ENCODE measurements at regions not wholly inside any gene's neighbourhood (a gene's known extent, or its start where the extent isn't known, plus 50 kb on each side); places are given as distances from the start of the nearest gene placed in this dataset.

- ChIA-PET CTCF (interaction anchor here (0.8 to 11.7 kb wide), 9 partner anchors 8 to 123 kb away, joined by 3 to 122 read pairs (median 8); no protein-coding TSS in a partner anchor), POLR2A (no interaction called here)
- H3K27me3 ChIP-seq (ENCODE audit: insufficient read depth) = no peaks in the 10 kb centered on the region
- H3K9me2 ChIP-seq = no peaks in the 10 kb centered on the region
- no peaks in the 10 kb centered on the region for H4K20me1 ChIP-seq (ENCODE audit: insufficient read depth)
- no peak overlapping the region for H2AFZ ChIP-seq (ENCODE audit: low read depth)
- no peaks in the 10 kb centered on the region for H3F3A ChIP-seq (replicated peaks; ENCODE audit: insufficient read depth)
- 0 out of 4 replicates have a peak overlapping the region, but pooled peaks of 1 of the 2 experiments have one; percentile 12 for H3K27ac ChIP-seq (ENCODE audit: low read depth in 2 of 2, low read length in 1 of 2)
- whole genome bisulfite sequencing (ENCODE audit: low lambda C conversion rate) = 80% methylated on average over 4 of the region's 6 CpGs
- H3K4me3 ChIP-seq (ENCODE audit: low read depth in 2 of 2, low read length in 1 of 2) = no peak overlapping the region
- H3K9ac ChIP-seq = no peak overlapping the region
- DNase-seq = no peak
- no peak overlapping the region for H3K4me2 ChIP-seq
- no peaks in the 10 kb centered on the region for H3K9me3 ChIP-seq
- peaks cover 21 to 39% of the 10 kb centered on the region in 2 experiments; a peak in 3 of 4 replicates for H3K4me1 ChIP-seq (ENCODE audit: control insufficient read depth in 1 of 2, insufficient read depth in 2 of 2, low read depth in 1 of 2, low read length in 1 of 2)
- TF ChIP-seq, protein P1, sequence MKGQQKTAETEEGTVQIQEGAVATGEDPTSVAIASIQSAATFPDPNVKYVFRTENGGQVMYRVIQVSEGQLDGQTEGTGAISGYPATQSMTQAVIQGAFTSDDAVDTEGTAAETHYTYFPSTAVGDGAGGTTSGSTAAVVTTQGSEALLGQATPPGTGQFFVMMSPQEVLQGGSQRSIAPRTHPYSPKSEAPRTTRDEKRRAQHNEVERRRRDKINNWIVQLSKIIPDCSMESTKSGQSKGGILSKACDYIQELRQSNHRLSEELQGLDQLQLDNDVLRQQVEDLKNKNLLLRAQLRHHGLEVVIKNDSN (IDR thresholded peaks at IDR 0.05; ENCODE audit: borderline replicate concordance, low read depth) = no peak
- TF ChIP-seq MXI1 (IDR thresholded peaks at IDR 0.05; ENCODE audit: low read depth, low read length) (no peak), RXRA (IDR thresholded peaks at IDR 0.05; ENCODE audit: borderline replicate concordance, low read depth) (no peak)
- no peaks in the 10 kb centered on the region for H3K36me3 ChIP-seq (replicated peaks in 1 of 2; ENCODE audit: control insufficient read depth in 1 of 2, insufficient read depth in 2 of 2, low read length in 1 of 2)
- H3K79me2 ChIP-seq (ENCODE audit: insufficient read depth) = peaks cover 9% of the 10 kb centered on the region; the same call in 1 of the 2 replicates
These were observed 125.5 kb upstream of the CIBAR2 start for GRCh38 chr16:85237817-85238216.

- WGBS (ENCODE audit: low lambda C conversion rate) = 57% methylated on average over 9 of the region's 17 CpGs
- POLR2A ChIA-PET = no interaction called here
- peaks cover 21 to 39% of the 10 kb centered on the region in 2 experiments; a peak in 3 of 4 replicates for H3K4me1 ChIP-seq (ENCODE audit: control insufficient read depth in 1 of 2, insufficient read depth in 2 of 2, low read depth in 1 of 2, low read length in 1 of 2)
- DNase-seq = peak; percentile 72
- no peaks in the 10 kb centered on the region for H3K36me3 ChIP-seq (replicated peaks in 1 of 2; ENCODE audit: control insufficient read depth in 1 of 2, insufficient read depth in 2 of 2, low read length in 1 of 2)
- CTCF ChIA-PET = interaction anchor here (0.8 to 11.7 kb wide), 6 partner anchors 11 to 124 kb away, joined by 3 to 122 read pairs (median 20); no protein-coding TSS in a partner anchor
- no peaks in the 10 kb centered on the region for H3K9me3 ChIP-seq
- H3K9ac ChIP-seq = no peak overlapping the region
- no peaks in the 10 kb centered on the region for H3F3A ChIP-seq (replicated peaks; ENCODE audit: insufficient read depth)
- peak overlapping the region; percentile 3; the same call in 1 of the 2 replicates for H3K4me2 ChIP-seq
- peaks cover 9% of the 10 kb centered on the region; the same call in 1 of the 2 replicates for H3K79me2 ChIP-seq (ENCODE audit: insufficient read depth)
- H3K27me3 ChIP-seq (ENCODE audit: insufficient read depth) = no peaks in the 10 kb centered on the region
- H4K20me1 ChIP-seq (ENCODE audit: insufficient read depth) = no peaks in the 10 kb centered on the region
- H3K27ac ChIP-seq (ENCODE audit: low read depth in 2 of 2, low read length in 1 of 2) = peak overlapping the region in 1 of 2 experiments; percentile 24; a peak in 1 of 4 replicates
- H3K9me2 ChIP-seq = no peaks in the 10 kb centered on the region
- TF ChIP-seq EP300 (IDR thresholded peaks at IDR 0.05; ENCODE audit: borderline replicate concordance in 1 of 2, low read depth in 1 of 2, low read length in 1 of 2) (0 out of 4 replicates have a peak, but pooled peaks of 1 of the 2 experiments have one; percentile 19), MEF2A (IDR thresholded peaks at IDR 0.05; ENCODE audit: borderline replicate concordance, low read depth) (no peak)
- TF ChIP-seq, protein P2, sequence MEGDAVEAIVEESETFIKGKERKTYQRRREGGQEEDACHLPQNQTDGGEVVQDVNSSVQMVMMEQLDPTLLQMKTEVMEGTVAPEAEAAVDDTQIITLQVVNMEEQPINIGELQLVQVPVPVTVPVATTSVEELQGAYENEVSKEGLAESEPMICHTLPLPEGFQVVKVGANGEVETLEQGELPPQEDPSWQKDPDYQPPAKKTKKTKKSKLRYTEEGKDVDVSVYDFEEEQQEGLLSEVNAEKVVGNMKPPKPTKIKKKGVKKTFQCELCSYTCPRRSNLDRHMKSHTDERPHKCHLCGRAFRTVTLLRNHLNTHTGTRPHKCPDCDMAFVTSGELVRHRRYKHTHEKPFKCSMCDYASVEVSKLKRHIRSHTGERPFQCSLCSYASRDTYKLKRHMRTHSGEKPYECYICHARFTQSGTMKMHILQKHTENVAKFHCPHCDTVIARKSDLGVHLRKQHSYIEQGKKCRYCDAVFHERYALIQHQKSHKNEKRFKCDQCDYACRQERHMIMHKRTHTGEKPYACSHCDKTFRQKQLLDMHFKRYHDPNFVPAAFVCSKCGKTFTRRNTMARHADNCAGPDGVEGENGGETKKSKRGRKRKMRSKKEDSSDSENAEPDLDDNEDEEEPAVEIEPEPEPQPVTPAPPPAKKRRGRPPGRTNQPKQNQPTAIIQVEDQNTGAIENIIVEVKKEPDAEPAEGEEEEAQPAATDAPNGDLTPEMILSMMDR (IDR thresholded peaks at IDR 0.05) = 0 out of 2 replicates have a peak, but pooled peaks have one; percentile 13
- H2AFZ ChIP-seq (ENCODE audit: low read depth) = no peak overlapping the region
- H3K4me3 ChIP-seq (ENCODE audit: low read depth in 2 of 2, low read length in 1 of 2) = no peak overlapping the region
These were observed 126.0 kb upstream of the CIBAR2 start for GRCh38 chr16:85238233-85238647.

GRCh38 chr16:85239239-85239638 is 127.0 kb upstream of the CIBAR2 start:
- TF ChIP-seq, protein P1 (IDR thresholded peaks at IDR 0.05; ENCODE audit: borderline replicate concordance, low read depth) = no peak
- TF ChIP-seq RCOR1 (IDR thresholded peaks at IDR 0.05; ENCODE audit: low read length) = no peak
- no peak for TF ChIP-seq TCF12 (IDR thresholded peaks at IDR 0.05)
- TF ChIP-seq ZBTB33 (IDR thresholded peaks at IDR 0.05; ENCODE audit: borderline replicate concordance, low read depth) = no peak
- TF ChIP-seq SMC3 (IDR thresholded peaks at IDR 0.05; ENCODE audit: low read depth, low read length) = no peak
- no peak for TF ChIP-seq FOSL2 (IDR thresholded peaks at IDR 0.05; ENCODE audit: borderline replicate concordance, low read depth)
- TF ChIP-seq CHD2 (IDR thresholded peaks at IDR 0.05; ENCODE audit: low read length, partially characterized antibody) = no peak
- Histone ChIP-seq H3K27me3 (ENCODE audit: insufficient read depth) (no peaks in the 10 kb centered on the region), H3F3A (replicated peaks; ENCODE audit: insufficient read depth) (no peaks in the 10 kb centered on the region), H3K79me2 (ENCODE audit: insufficient read depth) (peaks cover 9% of the 10 kb centered on the region; the same call in 1 of the 2 replicates), H3K4me3 (ENCODE audit: low read depth in 2 of 2, low read length in 1 of 2) (no peak overlapping the region), H3K9me3 (no peaks in the 10 kb centered on the region), H3K9ac (no peak overlapping the region), H3K4me1 (ENCODE audit: control insufficient read depth in 1 of 2, insufficient read depth in 2 of 2, low read depth in 1 of 2, low read length in 1 of 2) (peaks cover 19 to 32% of the 10 kb centered on the region in 2 experiments; a peak in 3 of 4 replicates), H3K36me3 (replicated peaks in 1 of 2; ENCODE audit: control insufficient read depth in 1 of 2, insufficient read depth in 2 of 2, low read length in 1 of 2) (no peaks in the 10 kb centered on the region), H3K4me2 (no peak overlapping the region), H3K27ac (ENCODE audit: low read depth in 2 of 2, low read length in 1 of 2) (no peak overlapping the region), H3K9me2 (no peaks in the 10 kb centered on the region), H4K20me1 (ENCODE audit: insufficient read depth) (no peaks in the 10 kb centered on the region), H2AFZ (ENCODE audit: low read depth) (no peak overlapping the region)
- POLR2A ChIA-PET = no interaction called here
- no peak for DNase-seq
- CTCF ChIA-PET = interaction anchor here (1.0 to 11.7 kb wide), 6 partner anchors 10 to 377 kb away, joined by 3 to 122 read pairs (median 20); no protein-coding TSS in a partner anchor
- WGBS (ENCODE audit: low lambda C conversion rate) = 89% methylated on average over 2 of the region's 5 CpGs
